Fibroblast of pulmonary artery (primary cell): ENCODE measurements at regions not wholly inside any gene's neighbourhood (a gene's known extent, or its start where the extent isn't known, plus 50 kb on each side); places are given as distances from the start of the nearest gene placed in this dataset.

Experiments
- DNase-seq: peaks from one replicate; pipeline ENCODE4 v3.0.0-alpha.2; 2010; ENCODE audit warnings: low read depth
- H3K4me3 ChIP-seq: replicated peaks from 2 replicates; pipeline ENCODE4 v1.5.1; 2011; ENCODE audit warnings: low read depth, mild to moderate bottlenecking, control low read depth, low read length, moderate library complexity
- CTCF ChIP-seq: IDR thresholded peaks from 2 replicates; pipeline ENCODE4 v1.5.1; 2011; ENCODE audit warnings: mild to moderate bottlenecking, control low read depth, low read length, inconsistent platforms; ENCODE audit errors: missing control alignments

DNA sequence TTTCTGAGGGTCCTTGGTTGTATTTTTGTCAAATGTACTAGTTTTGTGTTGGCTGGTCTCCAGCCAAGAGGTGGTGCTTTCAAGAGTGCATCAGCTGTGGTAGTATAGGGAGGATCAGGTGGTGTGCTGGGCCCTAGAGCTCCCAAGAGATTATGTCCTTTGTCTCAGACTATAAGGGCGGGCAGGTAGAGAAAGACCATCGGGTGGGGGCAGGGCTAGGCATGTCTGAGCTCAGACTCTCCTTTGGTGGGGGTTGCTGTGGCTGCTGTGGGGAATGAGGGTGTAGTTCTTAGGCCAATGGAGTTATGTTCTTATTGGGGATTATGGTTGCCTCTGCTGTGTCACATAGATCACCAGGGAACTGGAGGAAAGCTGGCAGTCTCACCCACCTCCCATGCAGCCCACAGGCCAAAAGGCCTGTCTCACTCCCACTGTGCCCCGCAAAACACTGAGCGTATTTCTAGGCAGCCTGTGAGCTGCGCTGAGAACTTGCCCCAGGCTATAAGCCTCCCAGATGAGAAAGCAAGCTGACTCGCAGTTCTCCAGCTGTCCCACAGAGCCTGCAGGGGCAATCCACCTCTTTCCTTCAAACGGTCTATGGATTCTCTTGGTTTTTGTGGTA is 1066.7 kb downstream of the GRM8 start:
- DNase-seq, result no peak
- TF ChIP-seq CTCF, result no peak
- H3K4me3 ChIP-seq, result no peak overlapping the region

DNA sequence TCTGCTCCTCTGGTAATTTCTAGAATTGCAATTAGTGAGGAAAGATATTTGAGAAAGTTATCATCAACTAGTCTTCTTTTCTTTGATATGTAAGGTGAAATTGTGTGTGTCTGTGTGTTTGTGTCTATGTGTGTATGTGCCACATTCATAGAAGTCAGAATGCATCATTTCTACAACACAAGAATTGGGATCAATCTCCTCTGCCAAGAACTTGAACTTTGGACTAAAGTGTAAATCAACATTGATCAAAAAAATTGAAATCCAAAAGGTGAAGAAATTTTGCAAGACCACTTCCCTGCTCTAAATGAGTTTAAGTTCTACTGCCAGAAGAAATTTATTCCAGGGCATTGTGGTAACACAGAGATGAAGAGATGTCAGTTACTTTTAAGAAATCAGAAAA is 1072.8 kb downstream of the GRM8 start:
- DNase-seq, result no peak
- no peak for TF ChIP-seq CTCF
- H3K4me3 ChIP-seq, result no peak overlapping the region

- no peak for DNase-seq
- no peak for TF ChIP-seq CTCF
- no peak overlapping the region for H3K4me3 ChIP-seq
Observed at GRCh38 chr7:126178865-126179264, 1073.9 kb downstream of the GRM8 start.

DNA sequence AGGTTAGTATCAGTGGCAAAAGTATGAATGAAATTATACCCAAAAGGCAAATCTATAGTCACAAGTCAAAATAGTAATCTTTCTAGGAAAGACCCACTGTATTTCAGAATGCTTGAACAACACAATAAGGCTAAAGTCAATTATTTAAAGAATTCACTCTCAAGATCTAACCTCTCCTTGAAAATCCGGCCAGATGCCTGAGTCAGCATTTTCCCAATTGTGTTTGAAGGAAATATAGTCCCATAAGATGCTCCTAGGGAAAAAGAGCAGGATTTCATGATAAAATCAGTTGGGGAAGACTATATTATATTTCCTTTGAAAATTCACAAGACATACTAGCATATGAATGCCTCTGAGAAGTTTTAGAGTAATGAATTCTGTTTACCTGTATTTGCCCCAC is 1075.0 kb downstream of the GRM8 start:
- TF ChIP-seq CTCF, result no peak
- H3K4me3 ChIP-seq, result no peak overlapping the region
- no peak for DNase-seq

- no peak overlapping the region for H3K4me3 ChIP-seq
- DNase-seq, result no peak
- TF ChIP-seq CTCF, result no peak
Observed at GRCh38 chr7:126166645-126167044, 1086.1 kb downstream of the GRM8 start.

DNA sequence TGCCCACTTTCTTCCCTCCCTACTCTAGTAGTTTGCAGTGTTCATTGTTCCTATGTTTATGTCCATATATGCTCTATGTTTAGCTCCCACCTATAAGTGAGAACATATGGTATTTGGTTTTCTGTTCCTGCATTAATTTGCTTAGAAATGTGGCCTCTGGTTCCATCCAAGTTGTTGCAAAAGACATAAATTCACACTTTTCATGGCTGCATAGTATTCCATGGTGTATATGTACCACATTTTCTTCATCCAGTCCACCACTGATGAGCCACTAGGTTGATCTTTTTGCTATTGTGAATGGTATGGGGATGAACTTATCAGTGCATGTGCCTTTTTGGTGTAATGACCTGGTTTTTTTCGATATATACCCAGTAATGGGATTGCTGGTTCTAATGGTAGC is 1089.1 kb downstream of the GRM8 start:
- no peak overlapping the region for H3K4me3 ChIP-seq
- TF ChIP-seq CTCF, result no peak
- no peak for DNase-seq

GRCh38 chr7:126157391-126157790 is 1095.3 kb downstream of the GRM8 start:
- no peak for TF ChIP-seq CTCF
- no peak for DNase-seq

More at GRCh38 chr7:126157391-126157790, 1095.3 kb downstream of the GRM8 start:
- no peak overlapping the region for H3K4me3 ChIP-seq
